GM23338 (cell line): ENCODE measurements at regions not wholly inside any gene's neighbourhood (a gene's known extent, or its start where the extent isn't known, plus 50 kb on each side); places are given as distances from the start of the nearest gene placed in this dataset.

Experiments used
- ATAC-seq: fragments of 200-7000 bp; cut with Tn5 transposase; 3 replicates; pipeline ENCODE4 v1.9.1; 2020
- DNase-seq: peaks from one replicate; pipeline ENCODE4 v3.0.0-alpha.2; 2015; ENCODE audit warnings: low spot score
- H2AFZ ChIP-seq: fragments of 200-600 bp; sonication (generic); 2 replicates; pipeline ENCODE4 v1.8.0; 2016; ENCODE audit warnings: antibody characterized with exemption, mild to moderate bottlenecking, moderate library complexity
- H3F3A ChIP-seq: fragments of 200-600 bp; sonication (generic); replicated peaks from 2 replicates; pipeline ENCODE4 v1.8.0; 2017; ENCODE audit warnings: antibody characterized with exemption, mixed run types, low read depth
- H3K27ac ChIP-seq: fragments of 200-600 bp; sonication (generic); 2 replicates; pipeline ENCODE4 v1.6.1; 2016; ENCODE audit warnings: low read depth
- H3K27me3 ChIP-seq: fragments of 200-600 bp; sonication (generic); 2 replicates; pipeline ENCODE4 v1.8.0; 2016; ENCODE audit warnings: mild to moderate bottlenecking, mixed run types, moderate library complexity; ENCODE audit not compliant: insufficient read depth
- H3K36me3 ChIP-seq: fragments of 200-600 bp; sonication (generic); 2 replicates; pipeline ENCODE4 v1.8.0; 2016; ENCODE audit warnings: mild to moderate bottlenecking; ENCODE audit not compliant: insufficient read depth
- H3K4me1 ChIP-seq: fragments of 200-600 bp; sonication (generic); 2 replicates; pipeline ENCODE4 v1.8.0; 2016; ENCODE audit warnings: mild to moderate bottlenecking, moderate library complexity; ENCODE audit not compliant: insufficient read depth
- H3K4me2 ChIP-seq: fragments of 200-600 bp; sonication (generic); 2 replicates; pipeline ENCODE4 v1.7.1; 2017; ENCODE audit warnings: mixed run types
- H3K4me3 ChIP-seq: fragments of 200-600 bp; sonication (generic); 2 replicates; pipeline ENCODE4 v1.6.1; 2016; ENCODE audit warnings: mixed run types
- H3K79me2 ChIP-seq: fragments of 200-600 bp; sonication (generic); replicated peaks from 2 replicates; pipeline ENCODE4 v1.8.0; 2017; ENCODE audit warnings: mild to moderate bottlenecking; ENCODE audit not compliant: insufficient read depth
- H3K9me2 ChIP-seq: fragments of 200-600 bp; sonication (generic); 2 replicates; pipeline ENCODE4 v1.8.0; 2017; ENCODE audit not compliant: insufficient read depth
- H4K20me1 ChIP-seq: fragments of 200-600 bp; sonication (generic); replicated peaks from 2 replicates; pipeline ENCODE4 v1.8.0; 2017; ENCODE audit warnings: mild to moderate bottlenecking; ENCODE audit not compliant: insufficient read depth
- H3K27ac Mint-ChIP-seq: 2 replicates; pipeline ENCODE4 v1.8.0; 2020; ENCODE audit warnings: inconsistent platforms, mild to moderate bottlenecking, moderate library complexity, mixed read lengths
- H3K27me3 Mint-ChIP-seq: 3 replicates; pipeline ENCODE4 v1.8.0; 2022; ENCODE audit warnings: low read depth, mild to moderate bottlenecking, moderate library complexity, mixed read lengths, inconsistent platforms; ENCODE audit not compliant: insufficient read depth, poor library complexity
- H3K36me3 Mint-ChIP-seq: 3 replicates; pipeline ENCODE4 v1.8.0; 2021; ENCODE audit warnings: low read depth, mild to moderate bottlenecking, inconsistent platforms, moderate library complexity, mixed read lengths
- H3K4me1 Mint-ChIP-seq: 3 replicates; pipeline ENCODE4 v1.8.0; 2020; ENCODE audit warnings: mild to moderate bottlenecking, inconsistent platforms, mixed read lengths
- H3K4me3 Mint-ChIP-seq: 3 replicates; pipeline ENCODE4 v1.8.0; 2021; ENCODE audit warnings: moderate library complexity, mild to moderate bottlenecking, inconsistent platforms, mixed read lengths
- H3K9me3 Mint-ChIP-seq: 3 replicates; pipeline ENCODE4 v1.8.0; 2020; ENCODE audit warnings: moderate library complexity, mild to moderate bottlenecking, inconsistent platforms, mixed read lengths
- CREB1 ChIP-seq: fragments of 250-450 bp; sonication (Bioruptor Pico); IDR thresholded peaks from 2 replicates; pipeline ENCODE4 v1.5.0; 2020; ENCODE audit warnings: low read depth, mild to moderate bottlenecking, moderate library complexity
- EZH2 ChIP-seq: fragments of 200-600 bp; sonication (generic); IDR thresholded peaks from one replicate; pipeline ENCODE4 v1.8.0; 2017; ENCODE audit warnings: antibody characterized with exemption, mild to moderate bottlenecking, low read depth; ENCODE audit not compliant: unreplicated experiment
- NANOG ChIP-seq: IDR thresholded peaks from 2 replicates; pipeline ENCODE4 v1.6.1; 2016; ENCODE audit warnings: antibody characterized with exemption, borderline replicate concordance
- POLR2AphosphoS5 ChIP-seq: IDR thresholded peaks from 2 replicates; pipeline ENCODE4 v1.6.1; 2016; ENCODE audit warnings: antibody characterized with exemption, low read depth
- STAT1 ChIP-seq: IDR thresholded peaks from one replicate; pipeline ENCODE4 v1.6.1; 2016; ENCODE audit warnings: antibody characterized with exemption; ENCODE audit not compliant: unreplicated experiment
- ZNF331 ChIP-seq: fragments of 250-450 bp; sonication (Bioruptor Pico); IDR thresholded peaks from 2 replicates; pipeline ENCODE4 v1.5.0; 2020; ENCODE audit warnings: low read depth, mild to moderate bottlenecking, moderate library complexity
- TF ChIP-seq, protein P1 (sequence below): IDR thresholded peaks from 2 replicates; pipeline ENCODE4 v1.6.1; 2016; ENCODE audit warnings: antibody characterized with exemption
- TF ChIP-seq, protein P2 (sequence below), 2 experiments: fragments of 200-600 bp in 1 of 2; sonication (generic) in 1 of 2; conservative IDR thresholded peaks; 2 replicates each; pipeline versions ENCODE4 v1.5.1 to v1.6.1; 2016 to 2017; ENCODE audit warnings: antibody characterized with exemption in 2 of 2, low read depth in 2 of 2, mild to moderate bottlenecking in 2 of 2, moderate library complexity in 1 of 2
- TF ChIP-seq, protein P3 (sequence below): IDR thresholded peaks from one replicate; pipeline ENCODE4 v1.6.1; 2018; ENCODE audit warnings: antibody characterized with exemption; ENCODE audit not compliant: unreplicated experiment

DNA sequence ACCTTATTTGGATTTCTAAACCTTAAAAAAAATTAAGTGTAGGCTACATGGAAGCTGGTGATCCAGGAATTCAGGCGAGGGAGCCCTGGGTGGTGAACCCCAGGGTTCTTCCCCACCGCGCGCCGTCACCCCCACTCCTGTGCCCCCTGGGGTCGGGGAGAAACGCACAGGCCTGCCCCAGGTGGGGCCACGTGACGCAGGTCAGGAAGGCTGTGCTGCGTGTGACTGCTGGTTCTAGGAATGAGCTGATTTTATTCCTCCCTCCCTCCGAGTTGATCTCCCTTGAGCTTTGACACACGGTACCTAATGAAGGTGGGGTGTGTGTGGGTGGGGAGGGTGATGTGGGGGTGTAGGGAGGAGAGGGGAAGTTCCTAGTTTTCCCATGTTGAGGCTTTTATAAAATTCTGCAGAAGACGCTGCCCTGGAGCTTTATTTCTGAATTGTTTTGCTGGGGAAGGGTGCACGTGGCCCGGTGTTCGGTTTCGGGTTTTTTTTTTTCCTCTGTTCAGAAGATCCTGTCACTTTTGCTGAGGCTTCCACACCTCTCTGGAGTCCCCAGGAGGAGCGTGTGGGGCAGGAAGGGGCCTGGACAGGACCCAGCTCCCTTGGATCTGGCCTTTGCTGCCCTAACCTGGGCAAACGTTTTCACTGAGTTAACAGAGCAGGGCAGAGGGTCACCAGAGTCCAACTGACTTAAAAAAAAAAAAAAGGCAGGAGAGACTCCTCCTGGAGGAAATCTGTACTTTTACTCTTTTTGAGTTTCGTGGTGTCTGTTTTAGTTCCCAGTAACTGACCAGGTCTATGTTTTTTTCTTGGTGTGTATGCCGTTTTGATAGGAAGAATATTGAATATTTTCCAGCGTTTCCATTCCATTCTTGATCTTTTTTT, 55.8 kb upstream of the GSE1 start:
- peak; percentile 7 for ATAC-seq
- Histone ChIP-seq H2AFZ (no peak overlapping the region), H3K4me3 (peak overlapping the region; percentile 92), H3K4me2 (peak overlapping the region; percentile 99), H3K4me1 (peaks cover 36% of the 10 kb centered on the region), H3K27ac (peak overlapping the region; percentile 53), H3F3A (peaks cover 26% of the 10 kb centered on the region), H3K9me2 (no peaks in the 10 kb centered on the region), H3K79me2 (peaks cover 44% of the 10 kb centered on the region), H3K27me3 (peaks cover 9% of the 10 kb centered on the region), H3K36me3 (no peaks in the 10 kb centered on the region), H4K20me1 (peaks cover 2% of the 10 kb centered on the region; the same call in 1 of the 2 replicates)
- Mint-ChIP-seq H3K27ac (peak overlapping the region; percentile 61; the same call in 1 of the 2 replicates), H3K4me3 (peak overlapping the region; percentile 76), H3K36me3 (no peaks in the 10 kb centered on the region), H3K9me3 (no peaks in the 10 kb centered on the region), H3K27me3 (peaks cover 32% of the 10 kb centered on the region), H3K4me1 (peaks cover 38% of the 10 kb centered on the region)
- DNase-seq = peak; percentile 48
- TF ChIP-seq STAT1 = no peak
- TF ChIP-seq POLR2AphosphoS5 = no peak
- no peak for TF ChIP-seq CREB1 (CRISPR knock-in tag)
- TF ChIP-seq, protein P1, sequence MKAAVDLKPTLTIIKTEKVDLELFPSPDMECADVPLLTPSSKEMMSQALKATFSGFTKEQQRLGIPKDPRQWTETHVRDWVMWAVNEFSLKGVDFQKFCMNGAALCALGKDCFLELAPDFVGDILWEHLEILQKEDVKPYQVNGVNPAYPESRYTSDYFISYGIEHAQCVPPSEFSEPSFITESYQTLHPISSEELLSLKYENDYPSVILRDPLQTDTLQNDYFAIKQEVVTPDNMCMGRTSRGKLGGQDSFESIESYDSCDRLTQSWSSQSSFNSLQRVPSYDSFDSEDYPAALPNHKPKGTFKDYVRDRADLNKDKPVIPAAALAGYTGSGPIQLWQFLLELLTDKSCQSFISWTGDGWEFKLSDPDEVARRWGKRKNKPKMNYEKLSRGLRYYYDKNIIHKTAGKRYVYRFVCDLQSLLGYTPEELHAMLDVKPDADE = no peak
- TF ChIP-seq, protein P2, sequence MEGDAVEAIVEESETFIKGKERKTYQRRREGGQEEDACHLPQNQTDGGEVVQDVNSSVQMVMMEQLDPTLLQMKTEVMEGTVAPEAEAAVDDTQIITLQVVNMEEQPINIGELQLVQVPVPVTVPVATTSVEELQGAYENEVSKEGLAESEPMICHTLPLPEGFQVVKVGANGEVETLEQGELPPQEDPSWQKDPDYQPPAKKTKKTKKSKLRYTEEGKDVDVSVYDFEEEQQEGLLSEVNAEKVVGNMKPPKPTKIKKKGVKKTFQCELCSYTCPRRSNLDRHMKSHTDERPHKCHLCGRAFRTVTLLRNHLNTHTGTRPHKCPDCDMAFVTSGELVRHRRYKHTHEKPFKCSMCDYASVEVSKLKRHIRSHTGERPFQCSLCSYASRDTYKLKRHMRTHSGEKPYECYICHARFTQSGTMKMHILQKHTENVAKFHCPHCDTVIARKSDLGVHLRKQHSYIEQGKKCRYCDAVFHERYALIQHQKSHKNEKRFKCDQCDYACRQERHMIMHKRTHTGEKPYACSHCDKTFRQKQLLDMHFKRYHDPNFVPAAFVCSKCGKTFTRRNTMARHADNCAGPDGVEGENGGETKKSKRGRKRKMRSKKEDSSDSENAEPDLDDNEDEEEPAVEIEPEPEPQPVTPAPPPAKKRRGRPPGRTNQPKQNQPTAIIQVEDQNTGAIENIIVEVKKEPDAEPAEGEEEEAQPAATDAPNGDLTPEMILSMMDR (conservative IDR thresholded peaks at IDR 0.05; ENCODE audit: low read depth in 2 of 2) = peak in 1 of 2 experiments; percentile 19; a peak in 2 of 4 replicates
- no peak for TF ChIP-seq EZH2

DNA sequence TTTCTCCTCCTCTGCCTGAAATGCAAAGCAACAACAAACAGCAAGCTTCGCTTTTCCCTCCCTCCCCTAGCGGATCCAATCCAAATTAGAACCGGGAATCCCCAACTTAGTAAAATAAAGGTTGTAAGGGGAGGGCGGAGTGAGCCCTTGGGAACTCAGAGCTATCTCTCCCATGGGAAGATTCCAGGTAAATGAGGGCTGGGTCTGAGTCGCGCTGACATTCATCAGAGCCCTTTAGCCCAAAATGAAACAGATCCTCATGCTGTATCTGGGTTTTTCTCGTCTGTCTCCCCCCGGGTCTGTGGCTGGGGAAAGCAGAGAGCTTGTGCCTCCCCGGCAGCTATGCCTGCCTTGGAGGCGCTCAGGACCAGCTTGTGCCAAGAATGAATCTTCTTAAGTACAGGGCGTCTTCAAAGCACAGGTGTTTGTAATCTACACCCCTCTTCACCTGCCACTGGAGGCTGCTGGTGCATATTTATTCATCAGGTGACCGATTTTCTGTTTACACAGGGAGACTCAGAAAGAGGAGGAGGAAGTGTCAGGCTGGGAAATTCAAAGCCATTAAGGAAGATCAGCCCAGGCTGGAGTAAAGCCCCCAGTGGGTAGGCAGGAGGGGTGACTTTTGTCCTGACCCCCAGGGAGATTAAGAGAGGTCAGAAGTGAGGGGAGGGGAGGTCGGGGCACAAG, 55.0 kb upstream of the GSE1 start:
- DNase-seq = peak; percentile 78
- ATAC-seq = peak; percentile 12
- Mint-ChIP-seq H3K27ac (peak overlapping the region; percentile 61), H3K4me3 (peak overlapping the region; percentile 76), H3K4me1 (peaks cover 41% of the 10 kb centered on the region), H3K36me3 (no peaks in the 10 kb centered on the region), H3K9me3 (no peaks in the 10 kb centered on the region), H3K27me3 (peaks cover 26% of the 10 kb centered on the region)
- Histone ChIP-seq H3K4me1 (peaks cover 39% of the 10 kb centered on the region), H3K9me2 (no peaks in the 10 kb centered on the region), H3K27me3 (peaks cover 9% of the 10 kb centered on the region), H3K4me3 (peak overlapping the region; percentile 92), H3K36me3 (no peaks in the 10 kb centered on the region), H3K4me2 (peak overlapping the region; percentile 99), H3F3A (peaks cover 21% of the 10 kb centered on the region; the same call in 1 of the 2 replicates), H4K20me1 (peaks cover 2% of the 10 kb centered on the region; the same call in 1 of the 2 replicates), H2AFZ (no peak overlapping the region), H3K79me2 (peaks cover 51% of the 10 kb centered on the region), H3K27ac (peak overlapping the region; percentile 53)
- TF ChIP-seq, protein P3, sequence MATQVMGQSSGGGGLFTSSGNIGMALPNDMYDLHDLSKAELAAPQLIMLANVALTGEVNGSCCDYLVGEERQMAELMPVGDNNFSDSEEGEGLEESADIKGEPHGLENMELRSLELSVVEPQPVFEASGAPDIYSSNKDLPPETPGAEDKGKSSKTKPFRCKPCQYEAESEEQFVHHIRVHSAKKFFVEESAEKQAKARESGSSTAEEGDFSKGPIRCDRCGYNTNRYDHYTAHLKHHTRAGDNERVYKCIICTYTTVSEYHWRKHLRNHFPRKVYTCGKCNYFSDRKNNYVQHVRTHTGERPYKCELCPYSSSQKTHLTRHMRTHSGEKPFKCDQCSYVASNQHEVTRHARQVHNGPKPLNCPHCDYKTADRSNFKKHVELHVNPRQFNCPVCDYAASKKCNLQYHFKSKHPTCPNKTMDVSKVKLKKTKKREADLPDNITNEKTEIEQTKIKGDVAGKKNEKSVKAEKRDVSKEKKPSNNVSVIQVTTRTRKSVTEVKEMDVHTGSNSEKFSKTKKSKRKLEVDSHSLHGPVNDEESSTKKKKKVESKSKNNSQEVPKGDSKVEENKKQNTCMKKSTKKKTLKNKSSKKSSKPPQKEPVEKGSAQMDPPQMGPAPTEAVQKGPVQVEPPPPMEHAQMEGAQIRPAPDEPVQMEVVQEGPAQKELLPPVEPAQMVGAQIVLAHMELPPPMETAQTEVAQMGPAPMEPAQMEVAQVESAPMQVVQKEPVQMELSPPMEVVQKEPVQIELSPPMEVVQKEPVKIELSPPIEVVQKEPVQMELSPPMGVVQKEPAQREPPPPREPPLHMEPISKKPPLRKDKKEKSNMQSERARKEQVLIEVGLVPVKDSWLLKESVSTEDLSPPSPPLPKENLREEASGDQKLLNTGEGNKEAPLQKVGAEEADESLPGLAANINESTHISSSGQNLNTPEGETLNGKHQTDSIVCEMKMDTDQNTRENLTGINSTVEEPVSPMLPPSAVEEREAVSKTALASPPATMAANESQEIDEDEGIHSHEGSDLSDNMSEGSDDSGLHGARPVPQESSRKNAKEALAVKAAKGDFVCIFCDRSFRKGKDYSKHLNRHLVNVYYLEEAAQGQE = no peak
- TF ChIP-seq ZNF331 (CRISPR knock-in tag) (no peak), NANOG (no peak)
